MCF 10A (cell line): ENCODE measurements at regions not wholly inside any gene's neighbourhood (a gene's known extent, or its start where the extent isn't known, plus 50 kb on each side); places are given as distances from the start of the nearest gene placed in this dataset.

Experiments used
- BruUV-seq: library from RNA; stranded (reverse); fragments of 400-500 nt; replicated peaks from 2 replicates; lab custom pipeline; 2021; lab: Mats Ljungman, UMichigan
- CTCF ChIA-PET: fragments of 300-600 bp; sonication (Branson Sonifier 250); formaldehyde crosslinking; extraction: SDS; loops from one replicate; lab custom pipeline; 2021; ENCODE audit warnings: antibody characterized with exemption, inconsistent platforms; lab: Yijun Ruan, JAX
- POLR2A ChIA-PET: fragments of 300-600, 350-650 bp; sonication (Branson Sonifier 250); formaldehyde crosslinking; extraction: SDS; loops from one replicate; lab custom pipeline; 2020; ENCODE audit warnings: antibody characterized with exemption, inconsistent platforms; lab: Yijun Ruan, JAX
- DNase-seq: peaks from one replicate; pipeline ENCODE4 v3.0.0-alpha.2; 2018; ENCODE audit not compliant: unreplicated experiment
- H3K27ac Mint-ChIP-seq: one replicate; pipeline ENCODE4 v1.8.0; 2022; ENCODE audit warnings: mild to moderate bottlenecking, low read depth, mixed read lengths; ENCODE audit not compliant: unreplicated experiment
- H3K27me3 Mint-ChIP-seq: one replicate; pipeline ENCODE4 v1.8.0; 2022; ENCODE audit warnings: mixed read lengths; ENCODE audit not compliant: insufficient read depth, unreplicated experiment
- H3K36me3 Mint-ChIP-seq: one replicate; pipeline ENCODE4 v1.8.0; 2022; ENCODE audit warnings: mild to moderate bottlenecking, moderate library complexity, mixed read lengths; ENCODE audit not compliant: insufficient read depth, unreplicated experiment
- H3K4me1 Mint-ChIP-seq: one replicate; pipeline ENCODE4 v1.8.0; 2022; ENCODE audit warnings: mixed read lengths; ENCODE audit not compliant: insufficient read depth, unreplicated experiment
- H3K4me3 Mint-ChIP-seq: one replicate; pipeline ENCODE4 v1.8.0; 2022; ENCODE audit warnings: mild to moderate bottlenecking, moderate library complexity, mixed read lengths; ENCODE audit not compliant: unreplicated experiment
- H3K9me3 Mint-ChIP-seq: one replicate; pipeline ENCODE4 v1.8.0; 2022; ENCODE audit warnings: mixed read lengths; ENCODE audit not compliant: unreplicated experiment
- intact Hi-C: fragments of 100-400 bp; cut with micrococcal nuclease; formaldehyde crosslinking; loops from 2 replicates; pipeline ENCODE4 v1.14.1; 2022
- TF ChIP-seq, protein P1 (sequence below): fragments of 200-600 bp; IDR thresholded peaks from one replicate; pipeline ENCODE4 v1.8.0; 2022; ENCODE audit warnings: antibody characterized with exemption, mild to moderate bottlenecking; ENCODE audit not compliant: unreplicated experiment

DNA sequence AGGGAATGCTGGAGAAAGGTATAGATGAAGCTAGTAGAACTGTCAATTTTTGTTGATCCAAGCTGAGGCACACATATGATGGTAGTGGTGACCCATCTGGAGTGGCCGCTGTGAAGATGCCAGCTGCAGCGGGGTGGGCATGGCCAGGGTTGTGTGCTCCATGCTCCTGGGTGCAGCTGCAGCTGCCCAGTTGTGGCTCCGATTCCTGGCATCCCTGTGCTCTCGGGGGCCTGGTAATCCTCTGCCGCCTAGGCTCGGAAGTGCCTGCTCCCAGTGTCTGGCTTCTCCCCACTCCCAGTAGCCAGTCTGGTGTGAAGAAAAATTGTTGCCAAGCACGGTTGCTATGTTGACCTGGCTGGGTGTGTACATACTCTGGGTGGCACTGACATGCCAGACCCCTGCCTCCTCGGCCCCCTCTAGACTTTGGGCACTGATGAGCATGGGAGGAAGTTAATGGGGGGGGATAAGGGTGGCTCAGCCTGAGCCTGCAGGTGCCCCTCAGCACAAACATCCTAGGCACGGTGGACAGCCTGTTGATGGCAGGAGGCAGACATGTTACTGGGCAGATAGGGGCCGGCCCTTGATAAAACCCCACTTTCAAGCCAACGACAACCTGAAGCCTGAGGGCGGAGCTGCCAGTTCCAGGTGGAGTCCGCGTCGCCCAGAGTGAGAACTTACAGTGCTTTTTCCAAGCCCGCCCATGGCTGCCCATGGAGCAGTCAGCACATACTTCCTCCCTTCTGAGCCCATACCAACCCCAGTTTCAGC is 1400.7 kb downstream of the PCDH9 start:
- ChIA-PET POLR2A (no interaction called here), CTCF (no interaction called here)
- BruUV-seq = no TSS peak
- Mint-ChIP-seq H3K4me3 (no peak overlapping the region), H3K27ac (no peak overlapping the region), H3K36me3 (no peaks in the 10 kb centered on the region), H3K4me1 (peaks cover 9% of the 10 kb centered on the region), H3K27me3 (no peaks in the 10 kb centered on the region), H3K9me3 (no peaks in the 10 kb centered on the region)
- DNase-seq = no peak
- TF ChIP-seq, protein P1, sequence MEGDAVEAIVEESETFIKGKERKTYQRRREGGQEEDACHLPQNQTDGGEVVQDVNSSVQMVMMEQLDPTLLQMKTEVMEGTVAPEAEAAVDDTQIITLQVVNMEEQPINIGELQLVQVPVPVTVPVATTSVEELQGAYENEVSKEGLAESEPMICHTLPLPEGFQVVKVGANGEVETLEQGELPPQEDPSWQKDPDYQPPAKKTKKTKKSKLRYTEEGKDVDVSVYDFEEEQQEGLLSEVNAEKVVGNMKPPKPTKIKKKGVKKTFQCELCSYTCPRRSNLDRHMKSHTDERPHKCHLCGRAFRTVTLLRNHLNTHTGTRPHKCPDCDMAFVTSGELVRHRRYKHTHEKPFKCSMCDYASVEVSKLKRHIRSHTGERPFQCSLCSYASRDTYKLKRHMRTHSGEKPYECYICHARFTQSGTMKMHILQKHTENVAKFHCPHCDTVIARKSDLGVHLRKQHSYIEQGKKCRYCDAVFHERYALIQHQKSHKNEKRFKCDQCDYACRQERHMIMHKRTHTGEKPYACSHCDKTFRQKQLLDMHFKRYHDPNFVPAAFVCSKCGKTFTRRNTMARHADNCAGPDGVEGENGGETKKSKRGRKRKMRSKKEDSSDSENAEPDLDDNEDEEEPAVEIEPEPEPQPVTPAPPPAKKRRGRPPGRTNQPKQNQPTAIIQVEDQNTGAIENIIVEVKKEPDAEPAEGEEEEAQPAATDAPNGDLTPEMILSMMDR = no peak
- intact Hi-C loops = no loop called here

GRCh38 chr13:65826657-65827056 is 1403.5 kb downstream of the PCDH9 start:
- Mint-ChIP-seq H3K4me3 (no peak overlapping the region), H3K27ac (no peak overlapping the region), H3K4me1 (peaks cover 9% of the 10 kb centered on the region), H3K27me3 (no peaks in the 10 kb centered on the region), H3K36me3 (no peaks in the 10 kb centered on the region), H3K9me3 (no peaks in the 10 kb centered on the region)
- no peak for DNase-seq
- TF ChIP-seq, protein P1 = no peak
- POLR2A ChIA-PET = interaction anchor here (0.6 kb wide), 1 partner anchor 20 kb away, joined by 3 read pairs; no protein-coding TSS in a partner anchor
- CTCF ChIA-PET = no interaction called here
- no TSS peak for BruUV-seq
- intact Hi-C loops = no loop called here

GRCh38 chr13:65825039-65825438 is 1405.1 kb downstream of the PCDH9 start:
- CTCF ChIA-PET = no interaction called here
- H3K9me3 Mint-ChIP-seq = no peaks in the 10 kb centered on the region
- intact Hi-C loops = no loop called here
- DNase-seq = no peak
- BruUV-seq = no TSS peak
- POLR2A ChIA-PET = no interaction called here
- TF ChIP-seq, protein P1 = no peak
- H3K27ac Mint-ChIP-seq = no peak overlapping the region
- H3K4me1 Mint-ChIP-seq = peaks cover 9% of the 10 kb centered on the region
- H3K27me3 Mint-ChIP-seq = no peaks in the 10 kb centered on the region
- H3K36me3 Mint-ChIP-seq = no peaks in the 10 kb centered on the region
- H3K4me3 Mint-ChIP-seq = no peak overlapping the region

GRCh38 chr13:65808061-65808460 is 1422.1 kb downstream of the PCDH9 start:
- Mint-ChIP-seq H3K27ac (no peak overlapping the region), H3K27me3 (no peaks in the 10 kb centered on the region), H3K9me3 (no peaks in the 10 kb centered on the region), H3K36me3 (no peaks in the 10 kb centered on the region), H3K4me3 (no peak overlapping the region), H3K4me1 (no peaks in the 10 kb centered on the region)
- DNase-seq = no peak
- TF ChIP-seq, protein P1 = no peak
- no TSS peak for BruUV-seq
- intact Hi-C loops = no loop called here
- ChIA-PET POLR2A (no interaction called here), CTCF (interaction anchor here (0.5 kb wide), 1 partner anchor 683 kb away, joined by 3 read pairs; no protein-coding TSS in a partner anchor)
